Liver (tissue), 3 donors: ENCODE measurements at regions not wholly inside any gene's neighbourhood (a gene's known extent, or its start where the extent isn't known, plus 50 kb on each side); places are given as distances from the start of the nearest gene placed in this dataset.

ENCODE experiments used
- CTCF ChIP-seq: fragments of 150-350 bp; IDR thresholded peaks from 2 replicates; pipeline ENCODE4 v1.5.1; 2017; ENCODE audit warnings: improper control_type of control experiment, low read depth, low read length; ENCODE audit not compliant: missing input control
- EGR1 ChIP-seq, 2 donors: IDR thresholded peaks; 2 replicates each; pipeline ENCODE4 v1.6.1; 2016 to 2018; ENCODE audit warnings: antibody characterized with exemption in 2 of 2, low read depth in 2 of 2
- FOXA1 ChIP-seq: IDR thresholded peaks from 2 replicates; pipeline ENCODE4 v1.6.1; 2016; ENCODE audit warnings: antibody characterized with exemption
- GABPA ChIP-seq, 2 donors: IDR thresholded peaks in 1 of 2; conservative IDR thresholded peaks in 1 of 2; 2 replicates each; pipeline ENCODE4 v1.6.1; 2016; ENCODE audit warnings: antibody characterized with exemption in 2 of 2, mild to moderate bottlenecking in 1 of 2, moderate library complexity in 1 of 2
- JUND ChIP-seq, 2 donors: IDR thresholded peaks; 2 replicates each; pipeline ENCODE4 v1.6.1; 2016; ENCODE audit warnings: antibody characterized with exemption in 2 of 2
- SP1 ChIP-seq: IDR thresholded peaks from 2 replicates; pipeline ENCODE4 v1.6.1; 2018; ENCODE audit warnings: antibody characterized with exemption, mild to moderate bottlenecking
- TAF1 ChIP-seq: conservative IDR thresholded peaks from 2 replicates; pipeline ENCODE4 v1.6.1; 2016; ENCODE audit warnings: antibody characterized with exemption, mild to moderate bottlenecking
- YY1 ChIP-seq: IDR thresholded peaks from 2 replicates; pipeline ENCODE4 v1.6.1; 2016; ENCODE audit warnings: antibody characterized with exemption, mild to moderate bottlenecking
- ZBTB33 ChIP-seq: IDR thresholded peaks from 2 replicates; pipeline ENCODE4 v1.6.1; 2016; ENCODE audit warnings: antibody characterized with exemption
- TF ChIP-seq, protein P1 (sequence below): IDR thresholded peaks from 2 replicates; pipeline ENCODE4 v1.6.1; 2016; ENCODE audit warnings: antibody characterized with exemption
- donor health status: healthy.
- donor health status: healthy.

- no peak for TF ChIP-seq FOXA1
- TF ChIP-seq CTCF: no peak
- no peak for TF ChIP-seq YY1
- no peak for TF ChIP-seq TAF1
- no peak for TF ChIP-seq JUND (IDR thresholded peaks at IDR 0.05)
- TF ChIP-seq EGR1 (IDR thresholded peaks at IDR 0.05; ENCODE audit: low read depth in 2 of 2): no peak
- TF ChIP-seq, protein P1, sequence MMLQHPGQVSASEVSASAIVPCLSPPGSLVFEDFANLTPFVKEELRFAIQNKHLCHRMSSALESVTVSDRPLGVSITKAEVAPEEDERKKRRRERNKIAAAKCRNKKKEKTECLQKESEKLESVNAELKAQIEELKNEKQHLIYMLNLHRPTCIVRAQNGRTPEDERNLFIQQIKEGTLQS: no peak
- TF ChIP-seq GABPA (IDR thresholded peaks at IDR 0.05 in 1 of 2, conservative IDR thresholded peaks at IDR 0.05 in 1 of 2): no peak
- TF ChIP-seq SP1: no peak
- TF ChIP-seq ZBTB33: no peak
Measured at GRCh38 chr15:61500951-61501620, 272.0 kb upstream of the RORA start.
